Umbilical cord (tissue), 1 donor: ENCODE measurements at regions not wholly inside any gene's neighbourhood (a gene's known extent, or its start where the extent isn't known, plus 50 kb on each side); places are given as distances from the start of the nearest gene placed in this dataset.

Experiments used
- DNase-seq: peaks from one replicate; pipeline ENCODE4 v3.0.0-alpha.2; 2015; ENCODE audit warnings: low spot score

- no peak for DNase-seq
Measured at GRCh38 chr5:2011481-2012411, 129.0 kb upstream of the IRX4 start.

GRCh38 chr5:2010940-2011339, 128.2 kb upstream of the IRX4 start:
- no peak for DNase-seq

GRCh38 chr5:2009986-2010914, 127.5 kb upstream of the IRX4 start:
- no peak for DNase-seq

- no peak for DNase-seq
Measured at GRCh38 chr5:2008851-2009629, 126.3 kb upstream of the IRX4 start.

GRCh38 chr5:2007878-2008501, 125.3 kb upstream of the IRX4 start:
- DNase-seq = peak; percentile 25

GRCh38 chr5:2007496-2007877, 124.8 kb upstream of the IRX4 start:
- DNase-seq = no peak

GRCh38 chr5:2006971-2007291, 124.2 kb upstream of the IRX4 start:
- no peak for DNase-seq

GRCh38 chr5:2006193-2006970, 123.7 kb upstream of the IRX4 start:
- no peak for DNase-seq

GRCh38 chr5:2005101-2006041, 122.6 kb upstream of the IRX4 start:
- DNase-seq = no peak

GRCh38 chr5:2003690-2004365, 121.1 kb upstream of the IRX4 start:
- no peak for DNase-seq

GRCh38 chr5:2003206-2003605, 120.5 kb upstream of the IRX4 start:
- no peak for DNase-seq

GRCh38 chr5:2001300-2001699, 118.6 kb upstream of the IRX4 start:
- no peak for DNase-seq

- DNase-seq = no peak
Measured at GRCh38 chr5:2000591-2000990, 117.9 kb upstream of the IRX4 start.

- DNase-seq = no peak
Measured at GRCh38 chr5:1999794-2000193, 117.1 kb upstream of the IRX4 start.

- DNase-seq = peak; percentile 57
Measured at GRCh38 chr5:1998716-1999317, 116.1 kb upstream of the IRX4 start.

GRCh38 chr5:1998348-1998669, 115.6 kb upstream of the IRX4 start:
- DNase-seq = no peak

- no peak for DNase-seq
Measured at GRCh38 chr5:1997640-1998347, 115.1 kb upstream of the IRX4 start.

- DNase-seq = no peak
Measured at GRCh38 chr5:1995491-1995890, 112.8 kb upstream of the IRX4 start.
